ENCODE measurements at regions not wholly inside any gene's neighbourhood (a gene's known extent, or its start where the extent isn't known, plus 50 kb on each side); places are given as distances from the start of the nearest gene placed in this dataset.

DNA sequence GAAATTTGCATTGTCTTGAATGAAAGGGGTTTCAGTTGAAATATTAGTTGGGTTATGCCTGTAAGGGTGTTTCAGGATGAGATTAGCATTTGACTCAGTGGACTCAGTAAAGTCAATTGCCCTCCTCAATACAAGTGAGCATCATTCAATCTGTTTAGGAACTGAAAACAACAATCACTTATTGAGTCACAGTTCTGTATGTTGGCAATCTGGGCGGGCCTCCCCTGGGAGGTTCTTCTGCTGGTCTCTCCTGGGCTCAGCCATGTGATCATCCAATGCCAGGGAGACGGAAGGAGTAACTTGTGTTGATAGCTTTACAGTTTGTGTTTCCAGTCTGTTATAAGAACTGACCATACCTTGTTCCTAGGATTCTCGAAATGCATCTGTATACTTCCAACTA, 262.9 kb upstream of the RUNX1 start:
- Histone ChIP-seq H3K27ac (ENCODE audit: low read length) (no peak overlapping the region), H3K27me3 (ENCODE audit: control insufficient read depth, insufficient read depth, low read length) (no peaks in the 10 kb centered on the region), H3K4me3 (ENCODE audit: low read length) (no peak overlapping the region), H3K9me3 (replicated peaks; ENCODE audit: control insufficient read depth, low read depth, low read length) (peaks cover 5% of the 10 kb centered on the region), H3K36me3 (ENCODE audit: control insufficient read depth, insufficient read depth, low read length) (no peaks in the 10 kb centered on the region), H3K4me1 (ENCODE audit: control insufficient read depth, insufficient read depth, low read length) (no peaks in the 10 kb centered on the region)
- no CpG with 5 or more reads among the region's 3 CpGs for WGBS (ENCODE audit: insufficient coverage)
- DNase-seq: no peak

DNA sequence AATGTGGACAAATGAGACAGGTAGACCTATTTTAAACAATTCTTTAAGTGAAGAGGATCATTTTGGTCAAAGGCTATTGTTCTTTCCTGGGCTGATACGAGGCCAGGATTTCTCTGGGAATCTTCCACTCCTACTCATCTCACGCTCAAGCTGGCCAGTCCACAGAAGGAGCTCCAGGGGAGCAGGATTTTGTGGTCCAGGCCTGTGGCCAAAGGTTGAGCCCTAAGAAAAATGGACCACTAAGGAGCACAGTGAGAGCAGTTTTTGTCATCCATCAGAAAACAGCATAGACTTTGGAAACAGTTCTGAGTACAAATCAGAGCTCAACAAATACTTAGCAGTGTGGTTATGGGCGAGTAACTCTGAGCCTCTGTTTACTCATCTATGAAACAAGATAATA, 260.2 kb upstream of the RUNX1 start:
- Histone ChIP-seq H3K4me3 (ENCODE audit: low read length) (no peak overlapping the region), H3K4me1 (ENCODE audit: control insufficient read depth, insufficient read depth, low read length) (no peaks in the 10 kb centered on the region), H3K9me3 (replicated peaks; ENCODE audit: control insufficient read depth, low read depth, low read length) (peaks cover 5% of the 10 kb centered on the region), H3K36me3 (ENCODE audit: control insufficient read depth, insufficient read depth, low read length) (no peaks in the 10 kb centered on the region), H3K27ac (ENCODE audit: low read length) (no peak overlapping the region), H3K27me3 (ENCODE audit: control insufficient read depth, insufficient read depth, low read length) (no peaks in the 10 kb centered on the region)
- no peak for DNase-seq
- WGBS (ENCODE audit: insufficient coverage): no CpG with 5 or more reads among the region's 3 CpGs

DNA sequence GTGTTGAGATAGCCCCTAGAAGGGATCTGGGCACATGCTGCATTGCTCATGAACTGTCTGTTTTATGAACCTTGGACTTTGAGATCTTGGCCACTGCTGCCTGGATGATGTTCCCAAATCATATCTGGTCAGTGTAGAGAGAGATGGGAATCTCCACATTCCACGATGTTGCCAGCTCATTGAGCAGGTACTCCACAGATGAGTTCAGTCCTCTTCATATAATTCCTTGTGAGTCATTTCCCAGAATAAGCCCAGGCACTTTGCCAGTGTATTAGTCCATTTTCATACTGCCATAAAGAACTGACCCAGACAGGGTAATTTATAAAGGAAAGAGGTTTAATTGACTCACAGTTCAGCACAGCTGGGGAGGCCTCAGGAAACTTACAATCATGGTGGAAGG, 254.0 kb upstream of the RUNX1 start:
- Histone ChIP-seq H3K4me3 (ENCODE audit: low read length) (no peak overlapping the region), H3K36me3 (ENCODE audit: control insufficient read depth, insufficient read depth, low read length) (no peaks in the 10 kb centered on the region), H3K27me3 (ENCODE audit: control insufficient read depth, insufficient read depth, low read length) (no peaks in the 10 kb centered on the region), H3K4me1 (ENCODE audit: control insufficient read depth, insufficient read depth, low read length) (no peaks in the 10 kb centered on the region), H3K27ac (ENCODE audit: low read length) (no peak overlapping the region), H3K9me3 (replicated peaks; ENCODE audit: control insufficient read depth, low read depth, low read length) (no peaks in the 10 kb centered on the region)
- DNase-seq: no peak
- no CpG with 5 or more reads among the region's 1 CpG for WGBS (ENCODE audit: insufficient coverage)

DNA sequence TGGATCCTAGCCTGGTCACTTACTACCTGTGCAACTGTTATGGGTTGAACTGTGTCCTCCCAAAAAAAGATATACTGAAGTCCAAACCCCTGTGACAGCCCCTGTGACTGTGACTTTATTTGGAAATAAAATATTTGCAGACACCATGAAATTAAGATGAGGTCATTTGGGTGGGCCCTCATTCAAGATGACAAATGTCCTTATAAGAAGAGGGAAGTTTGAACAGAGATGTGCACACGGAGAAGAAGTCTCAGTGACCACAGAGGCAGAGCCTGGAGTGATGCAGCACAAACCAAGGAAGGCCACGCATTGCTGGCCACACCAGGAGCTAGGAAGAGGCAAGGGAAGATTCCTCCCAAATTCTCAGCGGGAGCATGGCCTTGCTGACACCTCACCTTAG, 249.7 kb upstream of the RUNX1 start:
- no peaks in the 10 kb centered on the region for H3K27me3 ChIP-seq (ENCODE audit: control insufficient read depth, insufficient read depth, low read length)

DNA sequence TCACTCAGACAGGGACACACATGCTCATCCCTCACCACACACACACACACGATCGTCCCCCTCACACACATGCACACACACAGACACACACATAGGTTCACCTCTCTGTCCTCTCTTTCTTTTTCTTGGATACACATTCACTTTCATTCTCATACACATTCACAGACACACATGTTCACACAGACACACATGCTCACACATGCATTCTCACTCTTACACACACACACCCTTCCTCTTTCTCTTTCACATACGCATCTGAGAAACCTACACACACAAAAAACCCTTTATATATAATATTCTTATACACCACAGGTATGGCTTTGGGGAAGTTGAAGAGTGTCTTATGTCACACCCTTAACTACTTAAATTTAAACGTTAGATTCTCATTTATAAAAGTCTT, 248.6 kb upstream of the RUNX1 start:
- 98% methylated on average over 3 of the region's 4 CpGs for WGBS (ENCODE audit: insufficient coverage)
- Histone ChIP-seq H3K27ac (ENCODE audit: low read length) (no peak overlapping the region), H3K36me3 (ENCODE audit: control insufficient read depth, insufficient read depth, low read length) (no peaks in the 10 kb centered on the region), H3K27me3 (ENCODE audit: control insufficient read depth, insufficient read depth, low read length) (no peaks in the 10 kb centered on the region), H3K4me1 (ENCODE audit: control insufficient read depth, insufficient read depth, low read length) (peaks cover 8% of the 10 kb centered on the region), H3K9me3 (replicated peaks; ENCODE audit: control insufficient read depth, low read depth, low read length) (no peaks in the 10 kb centered on the region), H3K4me3 (ENCODE audit: low read length) (no peak overlapping the region)
- no peak for DNase-seq

More for the DNA sequence above, 249.7 kb upstream of the RUNX1 start:
- Histone ChIP-seq H3K36me3 (ENCODE audit: control insufficient read depth, insufficient read depth, low read length) (no peaks in the 10 kb centered on the region), H3K4me3 (ENCODE audit: low read length) (no peak overlapping the region), H3K4me1 (ENCODE audit: control insufficient read depth, insufficient read depth, low read length) (peaks cover 8% of the 10 kb centered on the region), H3K27ac (ENCODE audit: low read length) (no peak overlapping the region), H3K9me3 (replicated peaks; ENCODE audit: control insufficient read depth, low read depth, low read length) (no peaks in the 10 kb centered on the region)
- 89% methylated on average over 2 of the region's 3 CpGs for WGBS (ENCODE audit: insufficient coverage)
- no peak for DNase-seq

DNA sequence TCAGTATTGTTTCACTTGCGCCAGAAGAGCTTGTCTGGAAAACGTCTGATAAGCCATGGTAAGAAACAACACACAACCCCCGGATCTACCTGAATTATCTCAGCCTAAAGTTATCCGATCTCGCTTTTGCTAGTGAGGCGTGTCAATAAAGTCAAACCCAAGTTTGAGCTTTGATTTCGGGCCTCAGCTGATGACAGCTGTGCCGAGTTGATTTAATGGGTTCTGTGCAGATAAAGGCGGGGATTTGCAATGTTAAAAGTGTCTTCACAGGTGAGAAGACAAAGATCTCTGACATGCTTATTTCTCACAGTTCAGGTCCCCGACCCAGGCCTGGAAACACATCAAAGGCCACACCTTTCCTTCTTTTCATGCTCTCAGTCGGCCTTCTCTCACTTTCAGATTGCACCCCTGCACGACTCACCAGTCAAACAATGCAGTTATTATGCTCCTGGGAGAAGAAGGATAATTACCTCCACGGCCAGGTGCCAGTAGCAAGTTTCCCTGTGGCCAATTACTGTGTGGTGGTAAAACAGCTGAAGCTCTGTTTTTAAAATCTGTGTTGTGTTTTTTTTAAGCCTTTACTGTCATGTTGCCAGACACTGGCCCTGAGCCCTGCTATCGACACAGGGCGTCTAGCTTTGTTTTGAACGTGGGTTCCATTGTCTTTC, 245.3 kb upstream of the RUNX1 start:
- peaks cover 8% of the 10 kb centered on the region for H3K4me1 ChIP-seq (ENCODE audit: control insufficient read depth, insufficient read depth, low read length)
- WGBS (ENCODE audit: insufficient coverage): 31% methylated on average over 7 of the region's 16 CpGs
- H3K27me3 ChIP-seq (ENCODE audit: control insufficient read depth, insufficient read depth, low read length): no peaks in the 10 kb centered on the region
- H3K4me3 ChIP-seq (ENCODE audit: low read length): no peak overlapping the region
- H3K36me3 ChIP-seq (ENCODE audit: control insufficient read depth, insufficient read depth, low read length): no peaks in the 10 kb centered on the region
- DNase-seq: peak; percentile 20
- H3K27ac ChIP-seq (ENCODE audit: low read length): no peak overlapping the region
- no peaks in the 10 kb centered on the region for H3K9me3 ChIP-seq (replicated peaks; ENCODE audit: control insufficient read depth, low read depth, low read length)

DNA sequence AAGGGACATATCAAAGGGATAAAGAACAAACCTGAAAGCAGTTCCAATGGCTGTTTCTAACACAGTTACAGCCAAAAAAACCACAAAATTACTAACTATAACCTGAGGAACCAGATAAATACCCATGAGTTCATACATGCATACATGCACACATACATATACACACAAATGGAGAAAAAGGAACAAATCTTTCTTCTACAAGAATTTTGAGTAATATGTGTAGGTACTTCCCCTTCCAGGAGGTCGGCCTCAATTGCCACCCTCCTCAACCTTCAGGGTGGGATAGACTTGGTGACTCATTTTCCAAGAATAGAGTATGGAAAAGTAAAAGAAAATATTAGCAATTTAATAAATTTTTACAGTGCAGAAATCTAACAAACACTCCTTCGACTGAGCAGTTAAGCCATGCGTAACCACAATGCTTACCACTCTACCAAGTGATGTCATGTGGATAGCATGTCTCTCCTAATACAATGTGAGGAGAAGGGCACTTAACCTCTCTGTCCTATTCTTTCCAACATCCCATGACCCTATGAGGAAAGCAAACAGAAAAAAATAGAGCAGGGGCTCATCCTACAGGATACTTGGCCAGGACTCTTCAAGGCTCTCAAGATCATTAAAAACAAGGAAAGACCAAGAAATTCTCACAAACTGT, 243.0 kb upstream of the RUNX1 start:
- Histone ChIP-seq H3K27me3 (ENCODE audit: control insufficient read depth, insufficient read depth, low read length) (no peaks in the 10 kb centered on the region), H3K4me1 (ENCODE audit: control insufficient read depth, insufficient read depth, low read length) (peaks cover 8% of the 10 kb centered on the region), H3K4me3 (ENCODE audit: low read length) (no peak overlapping the region), H3K27ac (ENCODE audit: low read length) (no peak overlapping the region), H3K9me3 (replicated peaks; ENCODE audit: control insufficient read depth, low read depth, low read length) (peaks cover 4% of the 10 kb centered on the region), H3K36me3 (ENCODE audit: control insufficient read depth, insufficient read depth, low read length) (no peaks in the 10 kb centered on the region)
- DNase-seq: no peak
- WGBS (ENCODE audit: insufficient coverage): no CpG with 5 or more reads among the region's 3 CpGs

DNA sequence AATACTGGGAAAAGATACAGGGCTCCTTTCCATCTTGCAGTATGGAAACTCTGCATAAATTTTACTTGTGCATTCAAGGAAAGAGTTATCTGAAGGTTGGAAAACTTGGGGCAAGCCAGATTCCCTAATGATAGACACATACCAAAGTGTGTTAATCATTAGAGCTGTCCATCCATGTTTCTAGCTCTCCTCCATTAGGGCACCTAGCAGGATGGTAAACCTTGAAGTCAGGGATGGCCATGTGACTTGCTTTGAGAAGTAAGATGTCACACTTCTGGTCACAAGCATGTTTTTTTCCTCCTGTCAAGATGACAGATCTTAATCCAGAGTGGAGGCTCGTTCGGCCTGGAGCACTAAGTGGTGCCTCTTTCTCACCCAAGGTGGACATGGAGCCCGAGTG, 241.9 kb upstream of the RUNX1 start:
- no peaks in the 10 kb centered on the region for H3K27me3 ChIP-seq (ENCODE audit: control insufficient read depth, insufficient read depth, low read length)
- H3K27ac ChIP-seq (ENCODE audit: low read length): no peak overlapping the region
- no CpG with 5 or more reads among the region's 3 CpGs for WGBS (ENCODE audit: insufficient coverage)
- DNase-seq: no peak
- peaks cover 8% of the 10 kb centered on the region for H3K4me1 ChIP-seq (ENCODE audit: control insufficient read depth, insufficient read depth, low read length)
- no peaks in the 10 kb centered on the region for H3K36me3 ChIP-seq (ENCODE audit: control insufficient read depth, insufficient read depth, low read length)
- no peak overlapping the region for H3K4me3 ChIP-seq (ENCODE audit: low read length)
- peaks cover 4% of the 10 kb centered on the region for H3K9me3 ChIP-seq (replicated peaks; ENCODE audit: control insufficient read depth, low read depth, low read length)

DNA sequence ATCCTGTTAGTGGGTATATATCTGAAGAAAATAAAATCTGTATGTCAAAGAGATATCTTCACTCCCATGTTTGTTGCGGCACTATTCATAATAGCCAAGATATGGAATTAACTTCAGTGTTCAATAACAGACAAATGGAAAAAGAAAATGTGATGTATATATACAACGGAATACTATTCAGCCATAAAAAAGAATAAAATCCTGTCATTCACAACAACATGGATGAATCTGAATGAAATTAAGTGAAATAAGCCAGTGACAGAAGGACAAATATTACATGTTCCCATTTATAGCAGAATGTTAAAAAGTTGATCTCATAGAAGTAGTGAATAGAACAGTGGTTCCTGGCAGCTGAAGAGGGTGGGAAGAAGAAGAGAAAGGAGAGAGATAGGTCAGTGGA, 239.1 kb upstream of the RUNX1 start:
- peaks cover 4% of the 10 kb centered on the region for H3K9me3 ChIP-seq (replicated peaks; ENCODE audit: control insufficient read depth, low read depth, low read length)
- peaks cover 8% of the 10 kb centered on the region for H3K4me1 ChIP-seq (ENCODE audit: control insufficient read depth, insufficient read depth, low read length)
- no CpG with 5 or more reads among the region's 2 CpGs for WGBS (ENCODE audit: insufficient coverage)
- H3K36me3 ChIP-seq (ENCODE audit: control insufficient read depth, insufficient read depth, low read length): no peaks in the 10 kb centered on the region
- DNase-seq: no peak
- no peak overlapping the region for H3K27ac ChIP-seq (ENCODE audit: low read length)
- H3K4me3 ChIP-seq (ENCODE audit: low read length): no peak overlapping the region
- H3K27me3 ChIP-seq (ENCODE audit: control insufficient read depth, insufficient read depth, low read length): no peaks in the 10 kb centered on the region

DNA sequence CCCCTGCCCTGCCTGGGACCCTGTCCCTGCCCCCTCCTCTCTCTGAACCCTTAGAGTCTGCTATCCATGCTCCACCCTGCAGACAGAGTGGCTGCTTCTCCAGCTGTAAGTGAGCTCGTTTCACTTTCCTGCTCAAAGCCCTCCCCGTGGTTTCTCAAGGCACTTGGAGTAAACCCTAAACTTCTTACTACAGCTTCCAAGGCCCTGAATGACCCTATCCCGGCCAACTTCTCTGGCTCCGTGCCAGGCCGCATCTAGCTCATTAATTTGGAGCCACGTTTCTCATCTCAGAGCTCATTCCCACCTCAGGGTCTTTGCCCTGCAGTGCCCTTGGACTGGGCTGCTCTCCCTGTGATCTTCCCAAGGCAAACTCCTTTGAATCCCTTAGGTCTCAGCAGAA, 235.1 kb upstream of the RUNX1 start:
- 42% methylated on average over 6 of the region's 6 CpGs for WGBS (ENCODE audit: insufficient coverage)
- Histone ChIP-seq H3K36me3 (ENCODE audit: control insufficient read depth, insufficient read depth, low read length) (no peaks in the 10 kb centered on the region), H3K9me3 (replicated peaks; ENCODE audit: control insufficient read depth, low read depth, low read length) (peaks cover 4% of the 10 kb centered on the region), H3K4me1 (ENCODE audit: control insufficient read depth, insufficient read depth, low read length) (peaks cover 8% of the 10 kb centered on the region), H3K4me3 (ENCODE audit: low read length) (no peak overlapping the region), H3K27ac (ENCODE audit: low read length) (no peak overlapping the region), H3K27me3 (ENCODE audit: control insufficient read depth, insufficient read depth, low read length) (no peaks in the 10 kb centered on the region)
- DNase-seq: peak; percentile 12
